ENCODE measurements at regions not wholly inside any gene's neighbourhood (a gene's known extent, or its start where the extent isn't known, plus 50 kb on each side); places are given as distances from the start of the nearest gene placed in this dataset.

DNA sequence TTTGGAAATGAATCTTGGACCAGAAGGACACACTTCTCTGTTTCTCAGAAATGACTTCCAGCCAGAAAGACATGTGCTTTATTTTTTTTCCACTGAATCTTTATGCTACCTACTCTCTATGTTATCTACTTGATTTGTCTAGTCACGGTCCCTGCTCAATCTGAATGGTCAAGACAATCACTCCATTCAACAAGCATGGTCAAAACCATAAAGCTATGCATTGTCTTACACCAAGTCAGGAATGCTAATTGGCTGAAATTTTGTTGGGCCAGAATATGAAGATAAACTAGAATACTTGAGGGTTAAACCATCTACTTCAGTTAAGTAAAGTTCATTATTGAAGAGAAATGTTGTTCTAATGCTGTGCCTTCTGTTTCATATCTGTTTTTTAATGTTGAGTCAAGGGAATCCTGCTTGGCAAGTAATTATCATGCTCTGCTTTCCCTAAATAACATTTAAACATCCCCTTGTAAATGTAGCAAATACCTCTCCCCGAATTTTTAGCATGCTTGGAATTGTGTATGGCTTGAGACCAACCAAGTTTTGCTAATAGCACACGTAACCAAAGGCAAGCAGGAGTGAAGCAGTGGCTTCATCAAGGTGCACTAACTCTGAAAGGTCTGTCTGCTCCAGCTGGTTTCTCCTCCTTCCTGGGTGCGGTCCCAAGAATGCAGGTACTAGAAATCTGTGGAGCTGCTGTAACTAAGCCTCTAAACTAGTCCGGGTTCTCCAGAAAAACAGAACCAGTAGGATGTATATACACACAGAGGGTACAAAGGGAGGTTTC lies 190.3 kb upstream of the CDYL start:
- Mint-ChIP-seq H3K4me3 (no peak overlapping the region), H3K4me1 (no peaks in the 10 kb centered on the region), H3K27ac (no peak overlapping the region), H3K36me3 (ENCODE audit: low read depth) (no peaks in the 10 kb centered on the region), H3K9me3 (peaks cover 4% of the 10 kb centered on the region), H3K27me3 (peaks cover 17% of the 10 kb centered on the region)
- ATAC-seq (replicated peaks) = no peak

DNA sequence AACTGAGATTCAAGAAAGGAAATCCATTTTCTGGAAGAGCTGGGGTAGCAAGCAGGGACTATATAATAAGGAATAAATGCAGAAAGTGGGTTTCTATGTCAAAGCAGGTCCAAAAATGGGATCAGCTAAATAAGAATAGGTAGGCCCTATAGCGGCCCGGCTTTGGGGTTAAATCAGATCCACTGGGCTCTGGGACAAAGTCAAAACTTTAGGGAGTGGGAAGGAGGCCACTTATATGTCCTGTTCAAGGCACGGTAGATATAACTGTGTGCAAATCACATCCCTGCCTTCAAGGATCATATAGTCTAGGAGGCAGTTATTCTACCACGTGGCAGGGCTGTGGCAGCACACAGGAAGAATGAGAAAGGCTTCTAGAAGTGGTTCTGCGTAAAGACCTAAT lies 191.4 kb upstream of the CDYL start:
- Mint-ChIP-seq H3K27me3 (peaks cover 14% of the 10 kb centered on the region), H3K27ac (no peak overlapping the region), H3K36me3 (ENCODE audit: low read depth) (no peaks in the 10 kb centered on the region), H3K9me3 (peaks cover 4% of the 10 kb centered on the region), H3K4me3 (no peak overlapping the region), H3K4me1 (no peaks in the 10 kb centered on the region)
- no peak for ATAC-seq (replicated peaks)

DNA sequence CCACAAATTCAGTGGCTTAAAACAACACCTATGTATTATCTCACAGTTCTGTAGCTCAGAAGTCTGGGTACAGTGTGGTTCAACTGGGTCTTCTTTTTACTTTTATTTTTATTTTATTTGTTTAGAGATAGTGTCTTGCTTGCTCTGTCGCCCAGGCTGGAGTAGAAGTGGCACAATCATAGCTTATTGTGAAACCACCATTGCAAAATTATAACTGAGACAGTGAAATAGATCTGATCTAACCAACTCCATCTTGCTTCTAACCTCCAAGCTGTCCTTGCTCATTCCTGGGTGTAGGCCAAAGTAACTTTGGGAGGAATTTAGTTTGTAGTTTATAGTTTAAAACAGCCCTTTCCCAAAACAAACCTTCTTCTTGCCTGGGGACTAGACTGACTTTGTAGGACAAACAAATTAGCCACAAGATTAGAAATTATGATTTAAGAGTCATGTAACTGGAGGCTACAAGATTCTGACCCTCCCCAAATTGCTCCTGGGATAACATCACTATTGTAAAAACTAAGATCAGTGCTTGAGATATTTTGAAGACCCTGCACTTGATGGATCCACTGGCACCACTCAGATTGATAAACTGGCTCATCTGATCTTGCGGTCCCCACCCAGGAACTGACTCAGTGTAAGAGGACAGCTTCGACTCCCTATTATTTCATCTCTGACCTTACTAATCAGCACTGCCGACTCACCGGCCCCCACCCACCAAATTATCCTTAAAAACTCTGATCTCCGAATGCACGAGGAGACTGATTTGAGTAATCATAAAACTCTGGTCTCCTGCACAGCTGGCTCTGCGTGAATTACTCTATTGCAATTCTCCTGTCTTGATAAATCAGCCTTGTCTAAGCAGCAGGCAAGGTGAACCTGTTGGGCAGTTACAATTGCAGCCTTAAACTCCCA lies 193.4 kb upstream of the CDYL start:
- Mint-ChIP-seq H3K4me1 (no peaks in the 10 kb centered on the region), H3K27me3 (peaks cover 12% of the 10 kb centered on the region)

DNA sequence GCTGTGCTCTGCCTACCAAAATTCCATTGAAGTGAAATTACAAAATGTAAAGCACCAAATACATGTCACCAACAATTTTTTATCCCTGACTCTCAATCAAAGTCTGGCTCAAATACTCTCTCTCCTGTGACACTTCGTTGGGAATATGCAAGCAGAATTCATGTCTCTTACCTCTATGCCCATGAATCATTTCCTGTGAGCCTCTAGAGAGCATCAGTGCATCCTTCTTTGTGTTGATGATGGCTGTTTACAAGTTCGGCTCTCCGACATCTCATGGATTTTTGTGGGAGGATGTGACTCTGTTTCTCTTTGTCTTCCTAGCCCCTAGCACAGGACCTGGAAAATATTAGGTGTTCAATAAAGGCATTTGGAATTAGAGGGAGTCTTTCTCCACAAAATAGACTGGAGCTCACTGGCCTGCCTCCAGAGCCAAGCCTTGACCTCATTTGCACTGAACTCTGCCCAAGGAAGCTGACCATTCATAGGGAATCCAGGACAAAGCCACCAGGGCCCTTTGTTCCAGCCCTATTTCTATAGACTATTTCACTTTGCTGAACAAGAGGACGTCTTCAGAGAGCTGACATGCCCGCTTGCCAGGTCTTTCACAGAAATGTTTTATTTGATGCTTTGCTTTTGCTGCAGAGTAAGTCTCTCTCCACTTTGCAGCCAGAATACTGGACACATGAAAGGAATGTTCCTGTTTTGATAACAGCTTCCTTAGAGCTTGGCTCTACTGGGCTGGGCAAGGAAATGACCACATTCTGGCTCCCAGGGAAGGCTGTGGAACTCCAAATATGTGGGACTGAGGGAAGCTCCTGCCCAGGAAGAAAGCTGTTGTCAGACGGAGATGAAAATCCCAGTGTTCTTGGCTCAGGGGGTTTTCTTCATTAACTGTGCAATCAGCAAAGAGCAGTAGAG lies 194.5 kb upstream of the CDYL start:
- Mint-ChIP-seq H3K27me3 (peaks cover 10% of the 10 kb centered on the region), H3K4me1 (no peaks in the 10 kb centered on the region), H3K9me3 (no peaks in the 10 kb centered on the region), H3K27ac (no peak overlapping the region), H3K4me3 (no peak overlapping the region), H3K36me3 (ENCODE audit: low read depth) (no peaks in the 10 kb centered on the region)
- ATAC-seq (replicated peaks) = no peak

More for the DNA sequence above, 193.4 kb upstream of the CDYL start:
- H3K36me3 Mint-ChIP-seq (ENCODE audit: low read depth) = no peaks in the 10 kb centered on the region
- H3K9me3 Mint-ChIP-seq = peaks cover under 1% of the 10 kb centered on the region
- H3K27ac Mint-ChIP-seq = no peak overlapping the region
- no peak overlapping the region for H3K4me3 Mint-ChIP-seq
- ATAC-seq (replicated peaks) = no peak

DNA sequence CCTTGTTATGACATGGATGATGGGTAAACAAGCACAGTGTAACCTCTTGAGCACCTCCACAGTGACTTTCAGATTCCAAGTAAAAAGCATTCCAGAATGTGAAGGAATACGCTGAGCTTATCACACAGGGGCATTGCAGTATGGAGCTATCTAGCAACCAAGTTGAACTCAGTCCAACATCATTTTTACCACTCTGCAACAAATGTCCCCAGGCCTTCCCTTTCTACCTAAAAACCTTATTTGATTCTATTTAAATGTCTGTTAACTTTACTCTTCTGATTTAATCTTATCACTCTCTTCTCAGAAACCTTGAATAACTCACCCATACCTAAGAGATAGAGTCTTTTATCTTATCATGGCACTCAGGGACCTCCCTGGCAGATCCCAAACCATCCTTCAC lies 195.8 kb upstream of the CDYL start:
- Mint-ChIP-seq H3K36me3 (ENCODE audit: low read depth) (no peaks in the 10 kb centered on the region), H3K27me3 (peaks cover 18% of the 10 kb centered on the region), H3K4me3 (no peak overlapping the region), H3K27ac (no peak overlapping the region), H3K4me1 (no peaks in the 10 kb centered on the region), H3K9me3 (no peaks in the 10 kb centered on the region)
- ATAC-seq (replicated peaks) = no peak

DNA sequence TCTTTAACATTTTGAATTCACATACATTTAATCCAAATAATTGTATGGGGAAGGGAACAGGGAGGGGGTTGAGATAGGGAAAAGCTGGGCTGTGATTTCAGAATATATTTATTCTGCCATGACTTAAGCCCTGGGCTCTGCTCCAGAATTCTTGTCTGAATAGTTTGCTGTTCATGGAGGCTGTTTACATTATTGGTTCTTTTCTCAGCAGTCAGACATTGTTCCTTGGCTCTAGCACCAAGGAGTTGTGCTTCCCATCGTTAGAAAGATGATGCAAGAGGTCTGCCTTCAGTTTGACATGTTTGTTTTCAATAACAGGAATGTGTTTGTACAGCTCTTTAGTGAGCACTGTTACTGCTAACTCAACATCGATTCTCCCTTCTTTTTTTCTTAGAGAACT lies 198.8 kb upstream of the CDYL start:
- H3K27ac Mint-ChIP-seq = no peak overlapping the region
- peaks cover 18% of the 10 kb centered on the region for H3K27me3 Mint-ChIP-seq
- no peak overlapping the region for H3K4me3 Mint-ChIP-seq
- H3K4me1 Mint-ChIP-seq = no peaks in the 10 kb centered on the region
- ATAC-seq (replicated peaks) = no peak
- H3K36me3 Mint-ChIP-seq (ENCODE audit: low read depth) = no peaks in the 10 kb centered on the region
- no peaks in the 10 kb centered on the region for H3K9me3 Mint-ChIP-seq

DNA sequence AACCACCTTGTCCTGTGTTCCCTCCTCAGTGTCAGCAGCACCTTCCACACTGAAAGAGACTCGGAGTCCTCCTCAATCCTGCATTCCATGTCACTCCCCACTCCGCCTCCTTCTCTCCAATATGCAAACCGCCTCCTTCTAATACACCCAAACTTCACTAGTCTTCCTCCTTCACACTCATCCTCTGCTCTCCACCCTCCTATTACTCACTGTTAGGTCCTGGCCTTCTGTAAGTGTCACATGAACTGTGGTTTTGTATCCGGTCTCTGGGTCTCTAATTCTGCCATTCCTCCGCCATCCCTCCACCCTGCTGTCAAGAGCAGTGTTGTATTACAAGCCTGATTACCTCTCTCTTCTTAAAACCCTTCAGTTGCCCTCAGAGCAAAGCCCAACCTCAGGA lies 200.5 kb upstream of the CDYL start:
- Mint-ChIP-seq H3K27ac (no peak overlapping the region), H3K4me1 (no peaks in the 10 kb centered on the region), H3K9me3 (peaks cover 8% of the 10 kb centered on the region), H3K4me3 (no peak overlapping the region), H3K27me3 (peaks cover 14% of the 10 kb centered on the region), H3K36me3 (ENCODE audit: low read depth) (no peaks in the 10 kb centered on the region)
- ATAC-seq (replicated peaks) = no peak

DNA sequence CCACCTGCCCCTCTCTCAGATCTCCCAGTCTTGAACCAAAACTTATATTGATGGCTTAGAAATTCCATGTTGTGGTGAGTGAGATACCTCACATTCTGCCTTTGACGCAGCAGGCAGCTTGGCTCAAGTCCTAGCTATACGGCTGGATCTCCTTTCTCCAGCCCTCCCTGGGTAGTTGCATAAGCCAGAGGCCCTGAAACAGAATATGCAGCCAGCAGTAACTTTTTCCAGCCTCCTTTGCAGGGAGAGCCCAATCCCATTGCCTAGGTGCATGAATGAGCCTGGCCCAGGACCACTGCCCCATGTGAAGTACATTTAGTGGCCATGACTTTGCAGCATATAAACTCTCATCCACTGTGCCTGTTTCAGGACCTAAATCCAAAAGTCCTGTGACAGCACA lies 202.2 kb upstream of the CDYL start:
- no peaks in the 10 kb centered on the region for H3K36me3 Mint-ChIP-seq (ENCODE audit: low read depth)
- H3K9me3 Mint-ChIP-seq = peaks cover 8% of the 10 kb centered on the region
- peaks cover 14% of the 10 kb centered on the region for H3K27me3 Mint-ChIP-seq
- H3K27ac Mint-ChIP-seq = no peak overlapping the region
- no peaks in the 10 kb centered on the region for H3K4me1 Mint-ChIP-seq
- H3K4me3 Mint-ChIP-seq = no peak overlapping the region
- ATAC-seq (replicated peaks) = no peak

DNA sequence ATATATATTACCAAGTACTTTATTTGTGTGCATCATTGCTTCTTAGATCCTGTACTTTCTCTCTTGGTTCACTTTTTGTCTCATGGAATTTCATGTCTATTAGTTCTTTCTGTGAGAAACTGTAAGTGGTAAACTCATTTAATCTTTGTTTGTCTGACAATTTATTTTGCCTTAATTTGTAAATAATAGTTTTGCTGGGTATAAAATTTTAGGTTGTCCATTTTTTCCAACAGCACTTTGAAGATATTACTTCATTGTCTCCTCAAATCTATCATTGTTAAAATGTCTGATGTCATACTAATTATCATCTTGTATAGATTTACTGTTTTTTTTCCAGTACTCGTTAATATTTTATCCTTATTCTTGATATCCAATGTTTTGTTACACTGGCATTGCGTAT lies 205.2 kb upstream of the CDYL start:
- Mint-ChIP-seq H3K4me3 (no peak overlapping the region), H3K4me1 (no peaks in the 10 kb centered on the region), H3K27ac (no peak overlapping the region), H3K27me3 (peaks cover 4% of the 10 kb centered on the region), H3K9me3 (peaks cover 8% of the 10 kb centered on the region), H3K36me3 (ENCODE audit: low read depth) (no peaks in the 10 kb centered on the region)
- no peak for ATAC-seq (replicated peaks)

DNA sequence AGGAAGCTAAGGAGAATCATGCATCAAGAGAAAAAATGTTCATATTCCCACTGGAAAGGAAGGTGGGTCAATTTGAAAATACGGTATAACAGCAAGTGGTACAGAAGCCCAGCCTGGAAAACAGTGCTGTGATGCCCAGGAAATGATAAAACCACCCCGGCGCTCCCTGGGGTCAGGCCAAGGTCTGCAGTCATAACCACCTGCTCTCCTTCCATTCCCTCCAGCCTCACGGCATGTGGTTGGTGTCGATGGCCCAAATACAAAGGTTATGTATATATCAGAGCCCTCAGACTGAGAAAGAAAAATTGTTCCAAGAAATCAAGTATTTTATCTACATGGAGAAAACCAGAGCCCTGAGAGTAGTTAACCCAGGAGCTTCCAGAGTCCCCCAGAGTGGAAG lies 208.1 kb upstream of the CDYL start:
- Mint-ChIP-seq H3K9me3 (peaks cover 8% of the 10 kb centered on the region), H3K27ac (no peak overlapping the region), H3K4me3 (no peak overlapping the region), H3K36me3 (ENCODE audit: low read depth) (no peaks in the 10 kb centered on the region), H3K4me1 (no peaks in the 10 kb centered on the region), H3K27me3 (no peaks in the 10 kb centered on the region)
- no peak for ATAC-seq (replicated peaks)

DNA sequence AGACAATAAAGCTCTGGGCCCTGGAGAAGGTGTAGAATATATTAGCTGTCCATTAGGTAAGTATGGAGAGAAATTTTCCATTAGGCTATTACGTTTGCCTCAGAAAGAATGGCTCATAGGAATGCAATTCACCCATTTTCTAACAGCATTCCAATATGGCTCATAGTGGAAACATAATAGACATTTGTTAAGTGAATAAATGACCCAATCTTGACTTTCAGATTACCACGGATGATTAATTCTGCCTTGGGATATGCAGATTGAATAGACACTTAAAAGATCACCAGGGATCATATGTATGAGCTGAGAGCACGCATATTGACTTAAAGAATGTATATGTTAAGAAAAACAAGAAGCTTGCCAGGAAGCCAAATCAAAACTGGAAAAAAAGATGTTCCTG lies 209.1 kb upstream of the CDYL start:
- Mint-ChIP-seq H3K4me1 (no peaks in the 10 kb centered on the region), H3K9me3 (peaks cover 8% of the 10 kb centered on the region), H3K27ac (no peak overlapping the region), H3K27me3 (no peaks in the 10 kb centered on the region), H3K36me3 (ENCODE audit: low read depth) (no peaks in the 10 kb centered on the region), H3K4me3 (no peak overlapping the region)
- no peak for ATAC-seq (replicated peaks)

DNA sequence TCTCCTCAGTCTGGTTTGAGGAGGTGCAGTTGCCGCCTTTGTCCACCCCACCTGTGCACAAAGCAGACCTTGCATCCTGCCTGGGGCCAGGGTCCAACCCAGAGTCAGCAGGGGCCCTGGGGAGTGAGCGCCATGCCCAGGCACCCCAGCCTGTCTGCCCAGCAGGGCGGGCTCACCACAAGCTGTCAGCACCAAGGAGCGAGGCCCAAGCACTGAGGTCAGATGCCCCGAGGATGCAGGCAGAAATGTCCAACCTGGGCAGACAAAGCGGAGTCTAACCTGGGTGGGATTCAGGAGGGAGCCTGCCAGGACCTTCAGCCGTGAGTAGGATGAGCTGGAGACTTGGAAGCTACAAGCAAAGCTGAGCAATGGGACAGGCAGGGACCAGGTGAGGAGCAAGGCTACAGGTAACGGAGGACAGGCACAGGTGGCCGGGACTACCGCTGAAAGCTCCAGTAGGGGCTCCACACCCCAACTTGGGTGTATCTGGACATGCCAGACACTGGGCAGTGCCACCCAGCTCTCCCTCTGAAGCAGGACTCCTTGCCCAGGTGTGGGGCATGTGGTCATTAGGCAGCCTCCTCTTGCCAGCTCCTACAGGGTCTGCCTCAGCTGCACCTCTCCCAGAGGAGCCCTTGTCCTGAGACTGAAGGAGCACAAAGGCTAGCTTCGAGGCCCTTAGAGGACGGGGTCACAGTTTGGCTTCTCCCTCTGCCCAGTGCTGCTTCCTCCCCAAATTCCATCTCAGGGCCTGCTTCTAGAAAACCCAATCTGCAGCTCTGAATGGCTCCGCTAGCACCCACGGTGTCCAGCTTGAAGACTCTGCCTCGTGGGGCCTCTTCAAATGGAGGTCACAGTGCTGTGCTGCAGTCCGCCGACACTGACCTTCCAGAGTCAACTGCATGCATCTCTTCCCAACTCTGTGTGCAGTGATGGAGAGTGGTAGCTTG lies 210.6 kb upstream of the CDYL start:
- H3K4me3 Mint-ChIP-seq = no peak overlapping the region
- no peak for ATAC-seq (replicated peaks)

DNA sequence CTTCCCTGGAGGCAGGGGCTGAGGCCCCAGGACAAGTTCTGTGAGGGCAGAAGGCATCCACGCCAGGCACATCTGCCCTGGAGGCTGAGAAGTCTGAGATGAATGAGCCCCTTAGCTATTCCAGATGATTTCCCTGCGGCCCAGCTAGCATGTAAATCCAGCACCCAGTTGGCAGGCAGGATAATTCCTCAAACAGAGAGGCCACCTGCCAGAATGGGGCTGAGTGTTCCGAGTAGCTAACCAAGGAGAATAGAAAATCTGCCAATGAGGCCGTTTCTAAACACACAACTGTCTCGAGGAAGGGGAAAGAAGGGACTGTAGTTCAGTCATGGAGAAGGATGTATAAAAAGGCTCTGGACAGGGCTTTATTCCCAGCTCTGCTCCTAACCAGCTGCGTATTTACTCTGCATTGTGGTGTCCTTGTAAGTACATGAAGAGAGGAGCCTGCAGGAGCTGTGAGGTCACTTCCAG lies 211.4 kb upstream of the CDYL start:
- no peaks in the 10 kb centered on the region for H3K9me3 Mint-ChIP-seq
- no peak overlapping the region for H3K27ac Mint-ChIP-seq
- no peak overlapping the region for H3K4me3 Mint-ChIP-seq
- H3K36me3 Mint-ChIP-seq (ENCODE audit: low read depth) = no peaks in the 10 kb centered on the region
- peaks cover 4% of the 10 kb centered on the region for H3K27me3 Mint-ChIP-seq
- no peak for ATAC-seq (replicated peaks)
- H3K4me1 Mint-ChIP-seq = no peaks in the 10 kb centered on the region

More for the DNA sequence above, 210.6 kb upstream of the CDYL start:
- peaks cover 3% of the 10 kb centered on the region for H3K27me3 Mint-ChIP-seq
- H3K4me1 Mint-ChIP-seq = no peaks in the 10 kb centered on the region
- no peak overlapping the region for H3K27ac Mint-ChIP-seq
- no peaks in the 10 kb centered on the region for H3K9me3 Mint-ChIP-seq
- no peaks in the 10 kb centered on the region for H3K36me3 Mint-ChIP-seq (ENCODE audit: low read depth)

Measured in activated T-helper 17 cell treated with anti-CD3 and anti-CD28 coated beads, Interleukin-2, amount 50 U/mL, for 72 hours (primary cell).